H7 (cell line): ENCODE measurements at regions not wholly inside any gene's neighbourhood (a gene's known extent, or its start where the extent isn't known, plus 50 kb on each side); places are given as distances from the start of the nearest gene placed in this dataset.
"Not testable (repeated sequence)": the region's sequence is repeated elsewhere in the genome, so short reads cannot be mapped to it uniquely, and the experiment has no call there.

Experiments
- DNase-seq: peaks from one replicate; pipeline ENCODE4 v3.0.0; 2012
- H3K27me3 ChIP-seq: 2 replicates; pipeline ENCODE4 v1.6.0; 2011; ENCODE audit warnings: mild to moderate bottlenecking, low read length; ENCODE audit not compliant: control insufficient read depth, insufficient read depth
- H3K36me3 ChIP-seq: replicated peaks from 2 replicates; pipeline ENCODE4 v1.5.1; 2011; ENCODE audit warnings: low read length; ENCODE audit not compliant: control insufficient read depth, insufficient read depth
- H3K4me3 ChIP-seq: 2 replicates; pipeline ENCODE4 v1.5.1; 2011; ENCODE audit warnings: low read depth, mild to moderate bottlenecking, control low read depth, low read length, moderate library complexity; ENCODE audit not compliant: insufficient read depth

- Histone ChIP-seq H3K4me3 (no peak overlapping the region), H3K36me3 (no peaks in the 10 kb centered on the region), H3K27me3 (no peaks in the 10 kb centered on the region)
- DNase-seq = no peak
These were observed 487.8 kb downstream of the EDEM1 start for GRCh38 chr3:5675319-5675718.

- no peak overlapping the region for H3K4me3 ChIP-seq
These were observed 490.0 kb downstream of the EDEM1 start for GRCh38 chr3:5677555-5677954.

GRCh38 chr3:5678248-5678647 lies 490.7 kb downstream of the EDEM1 start:
- DNase-seq = no peak

More at GRCh38 chr3:5677555-5677954, 490.0 kb downstream of the EDEM1 start:
- Histone ChIP-seq H3K36me3 (no peaks in the 10 kb centered on the region), H3K27me3 (no peaks in the 10 kb centered on the region)
- no peak for DNase-seq

GRCh38 chr3:5678844-5679243 lies 491.3 kb downstream of the EDEM1 start:
- no peak overlapping the region for H3K4me3 ChIP-seq
- H3K36me3 ChIP-seq = no peaks in the 10 kb centered on the region
- DNase-seq = no peak
- no peaks in the 10 kb centered on the region for H3K27me3 ChIP-seq

More at GRCh38 chr3:5678248-5678647, 490.7 kb downstream of the EDEM1 start:
- H3K36me3 ChIP-seq = no peaks in the 10 kb centered on the region
- no peaks in the 10 kb centered on the region for H3K27me3 ChIP-seq
- no peak overlapping the region for H3K4me3 ChIP-seq

GRCh38 chr3:5687230-5687629 lies 499.7 kb downstream of the EDEM1 start:
- H3K27me3 ChIP-seq = no peaks in the 10 kb centered on the region

GRCh38 chr3:5690490-5690889 lies 503.0 kb downstream of the EDEM1 start:
- no peak for DNase-seq
- Histone ChIP-seq H3K4me3 (no peak overlapping the region), H3K36me3 (no peaks in the 10 kb centered on the region), H3K27me3 (no peaks in the 10 kb centered on the region)

More at GRCh38 chr3:5687230-5687629, 499.7 kb downstream of the EDEM1 start:
- DNase-seq = no peak
- H3K36me3 ChIP-seq = no peaks in the 10 kb centered on the region
- H3K4me3 ChIP-seq = no peak overlapping the region

- Histone ChIP-seq H3K36me3 (no peaks in the 10 kb centered on the region), H3K27me3 (no peaks in the 10 kb centered on the region), H3K4me3 (no peak overlapping the region)
- DNase-seq = no peak
These were observed 503.5 kb downstream of the EDEM1 start for GRCh38 chr3:5690904-5691532.

- no peaks in the 10 kb centered on the region for H3K27me3 ChIP-seq
- no peaks in the 10 kb centered on the region for H3K36me3 ChIP-seq
- no peak overlapping the region for H3K4me3 ChIP-seq
- no peak for DNase-seq
These were observed 504.9 kb downstream of the EDEM1 start for GRCh38 chr3:5692446-5692845.

GRCh38 chr3:5694266-5694665 lies 506.8 kb downstream of the EDEM1 start:
- Histone ChIP-seq H3K27me3 (no peaks in the 10 kb centered on the region), H3K4me3 (no peak overlapping the region), H3K36me3 (no peaks in the 10 kb centered on the region)
- no peak for DNase-seq

GRCh38 chr3:5698851-5699250 lies 511.3 kb downstream of the EDEM1 start:
- Histone ChIP-seq H3K27me3 (no peaks in the 10 kb centered on the region), H3K36me3 (no peaks in the 10 kb centered on the region), H3K4me3 (no peak overlapping the region)
- no peak for DNase-seq

- DNase-seq = no peak
These were observed 511.8 kb downstream of the EDEM1 start for GRCh38 chr3:5699313-5699712.

GRCh38 chr3:5699811-5700210 lies 512.3 kb downstream of the EDEM1 start:
- Histone ChIP-seq H3K4me3 (no peak overlapping the region), H3K27me3 (no peaks in the 10 kb centered on the region), H3K36me3 (no peaks in the 10 kb centered on the region)
- DNase-seq = no peak

More at GRCh38 chr3:5699313-5699712, 511.8 kb downstream of the EDEM1 start:
- H3K4me3 ChIP-seq = no peak overlapping the region
- no peaks in the 10 kb centered on the region for H3K27me3 ChIP-seq
- no peaks in the 10 kb centered on the region for H3K36me3 ChIP-seq

GRCh38 chr3:5701005-5701404 lies 513.5 kb downstream of the EDEM1 start:
- not testable (repeated sequence) for DNase-seq, H3K36me3 ChIP-seq, H3K27me3 ChIP-seq, H3K4me3 ChIP-seq

GRCh38 chr3:5707794-5708193 lies 520.3 kb downstream of the EDEM1 start:
- H3K4me3 ChIP-seq = no peak overlapping the region
- DNase-seq = no peak
- H3K27me3 ChIP-seq = no peaks in the 10 kb centered on the region
- no peaks in the 10 kb centered on the region for H3K36me3 ChIP-seq

- H3K27me3 ChIP-seq = no peaks in the 10 kb centered on the region
- no peaks in the 10 kb centered on the region for H3K36me3 ChIP-seq
- no peak for DNase-seq
- no peak overlapping the region for H3K4me3 ChIP-seq
These were observed 522.2 kb downstream of the EDEM1 start for GRCh38 chr3:5709714-5710113.

- H3K36me3 ChIP-seq = no peaks in the 10 kb centered on the region
- no peak for DNase-seq
- H3K27me3 ChIP-seq = no peaks in the 10 kb centered on the region
- H3K4me3 ChIP-seq = no peak overlapping the region
These were observed 523.2 kb downstream of the EDEM1 start for GRCh38 chr3:5710718-5711117.
